ENCODE measurements at regions not wholly inside any gene's neighbourhood (a gene's known extent, or its start where the extent isn't known, plus 50 kb on each side); places are given as distances from the start of the nearest gene placed in this dataset.

DNA sequence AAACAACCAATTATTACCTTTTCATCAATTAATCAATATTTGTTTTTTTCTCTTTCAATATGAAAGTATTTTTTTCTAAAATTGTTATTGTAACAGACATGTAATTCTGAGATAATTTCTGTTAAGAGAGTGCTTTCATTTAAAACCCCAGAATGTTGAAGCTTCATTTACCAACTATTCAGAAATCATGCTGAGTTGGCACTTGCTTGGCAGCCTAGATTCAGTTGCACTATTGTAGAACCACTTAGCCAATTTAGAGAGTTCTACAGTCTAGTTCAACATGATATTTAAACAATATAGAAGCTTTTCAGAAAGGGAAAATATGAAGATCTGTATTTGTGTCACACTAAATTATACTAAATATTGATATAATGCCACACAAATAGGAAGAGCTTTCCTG, 56.1 kb upstream of the NKAIN2 start:
- H3K4me3 ChIP-seq, result no peak overlapping the region
- TF ChIP-seq, protein P1, sequence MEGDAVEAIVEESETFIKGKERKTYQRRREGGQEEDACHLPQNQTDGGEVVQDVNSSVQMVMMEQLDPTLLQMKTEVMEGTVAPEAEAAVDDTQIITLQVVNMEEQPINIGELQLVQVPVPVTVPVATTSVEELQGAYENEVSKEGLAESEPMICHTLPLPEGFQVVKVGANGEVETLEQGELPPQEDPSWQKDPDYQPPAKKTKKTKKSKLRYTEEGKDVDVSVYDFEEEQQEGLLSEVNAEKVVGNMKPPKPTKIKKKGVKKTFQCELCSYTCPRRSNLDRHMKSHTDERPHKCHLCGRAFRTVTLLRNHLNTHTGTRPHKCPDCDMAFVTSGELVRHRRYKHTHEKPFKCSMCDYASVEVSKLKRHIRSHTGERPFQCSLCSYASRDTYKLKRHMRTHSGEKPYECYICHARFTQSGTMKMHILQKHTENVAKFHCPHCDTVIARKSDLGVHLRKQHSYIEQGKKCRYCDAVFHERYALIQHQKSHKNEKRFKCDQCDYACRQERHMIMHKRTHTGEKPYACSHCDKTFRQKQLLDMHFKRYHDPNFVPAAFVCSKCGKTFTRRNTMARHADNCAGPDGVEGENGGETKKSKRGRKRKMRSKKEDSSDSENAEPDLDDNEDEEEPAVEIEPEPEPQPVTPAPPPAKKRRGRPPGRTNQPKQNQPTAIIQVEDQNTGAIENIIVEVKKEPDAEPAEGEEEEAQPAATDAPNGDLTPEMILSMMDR (IDR thresholded peaks at IDR 0.05), result no peak
- H3K27ac ChIP-seq, result no peak overlapping the region
- no peaks in the 10 kb centered on the region for H3K36me3 ChIP-seq
- ATAC-seq, result no peak
- DNase-seq, result no peak
- intact Hi-C loops (cut with DNase I), result no loop called here
- H3K9me3 ChIP-seq, result no peaks in the 10 kb centered on the region
- H3K27me3 ChIP-seq, result no peaks in the 10 kb centered on the region
- H3K4me1 ChIP-seq, result no peaks in the 10 kb centered on the region

DNA sequence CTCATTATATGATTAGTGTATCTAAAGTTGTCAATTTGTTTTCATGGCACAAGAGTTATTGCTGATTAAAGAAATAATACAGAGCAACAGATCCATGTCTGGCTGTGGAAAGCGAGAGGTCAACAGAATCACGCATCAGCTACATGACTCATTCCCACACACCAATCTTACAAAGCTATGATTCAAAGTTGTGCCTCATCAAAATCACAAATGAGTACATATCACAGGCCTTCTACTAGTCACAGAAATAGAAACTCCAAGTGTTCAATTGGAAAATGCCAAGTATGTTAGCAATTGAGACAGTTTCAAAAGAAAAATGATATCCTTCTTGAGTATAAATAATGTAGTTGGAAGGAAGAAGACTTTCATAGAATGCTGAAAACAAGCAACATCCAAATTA, 57.8 kb upstream of the NKAIN2 start:
- Histone ChIP-seq H3K9me3 (no peaks in the 10 kb centered on the region), H3K27ac (no peak overlapping the region), H3K4me3 (no peak overlapping the region), H3K27me3 (no peaks in the 10 kb centered on the region), H3K36me3 (no peaks in the 10 kb centered on the region), H3K4me1 (no peaks in the 10 kb centered on the region)
- TF ChIP-seq, protein P1 (IDR thresholded peaks at IDR 0.05), result no peak
- ATAC-seq, result peak in 1 of 8 donors; percentile 41
- no peak for DNase-seq
- 75 to 77% methylated on average over 2 of the region's 2 CpGs for WGBS, 2 donors
- intact Hi-C loops (cut with DNase I), result no loop called here

DNA sequence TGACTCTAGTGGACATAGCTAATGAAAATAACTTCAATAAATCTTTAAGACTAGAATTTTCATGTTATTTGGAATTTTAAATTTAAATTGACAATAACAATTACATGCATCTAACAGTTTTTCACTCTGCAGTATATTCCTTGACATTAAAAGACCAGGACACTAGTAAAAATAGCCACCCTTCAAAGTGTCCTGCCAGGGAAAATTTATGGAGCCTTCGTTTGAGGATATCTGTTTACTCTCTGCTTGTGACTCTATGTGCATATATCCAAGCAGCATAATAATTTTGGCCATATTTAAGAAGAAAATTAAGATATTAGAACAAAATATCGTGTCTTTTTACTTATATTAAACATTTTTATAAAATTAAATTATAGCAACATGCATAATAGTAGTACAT, 58.8 kb upstream of the NKAIN2 start:
- H3K27ac ChIP-seq, result no peak overlapping the region
- H3K9me3 ChIP-seq, result no peaks in the 10 kb centered on the region
- intact Hi-C loops (cut with DNase I), result no loop called here

DNA sequence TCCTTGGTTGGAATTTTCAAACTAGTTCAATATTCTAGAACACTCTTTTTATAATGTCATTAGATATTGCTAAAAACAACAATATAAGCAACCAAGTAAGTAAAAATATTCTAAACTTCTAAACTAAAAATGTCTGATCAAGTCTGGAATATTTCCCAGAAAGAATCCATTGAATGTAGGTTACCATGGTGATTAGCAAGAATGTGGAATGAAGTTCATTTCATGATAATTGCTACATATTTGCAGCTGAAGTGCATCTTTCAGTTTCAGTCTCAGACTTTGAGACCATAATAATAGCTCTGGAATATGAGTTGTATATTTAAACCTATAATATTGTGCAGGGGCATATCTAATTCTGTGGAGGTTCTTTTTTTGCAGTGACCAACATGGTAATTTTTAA, 61.0 kb upstream of the NKAIN2 start:
- TF ChIP-seq, protein P1 (IDR thresholded peaks at IDR 0.05), result no peak
- Histone ChIP-seq H3K36me3 (no peaks in the 10 kb centered on the region), H3K27me3 (no peaks in the 10 kb centered on the region), H3K27ac (no peak overlapping the region), H3K4me3 (no peak overlapping the region), H3K4me1 (no peaks in the 10 kb centered on the region), H3K9me3 (no peaks in the 10 kb centered on the region)
- no peak for DNase-seq
- no peak for ATAC-seq
- intact Hi-C loops (cut with DNase I), result no loop called here

More for the DNA sequence above, 58.8 kb upstream of the NKAIN2 start:
- Histone ChIP-seq H3K4me1 (no peaks in the 10 kb centered on the region), H3K27me3 (no peaks in the 10 kb centered on the region), H3K4me3 (no peak overlapping the region), H3K36me3 (no peaks in the 10 kb centered on the region)
- WGBS, 2 donors, result 53 to 59% methylated on average over 2 of the region's 2 CpGs
- TF ChIP-seq, protein P1 (IDR thresholded peaks at IDR 0.05), result no peak
- ATAC-seq (no peak), DNase-seq (no peak)

DNA sequence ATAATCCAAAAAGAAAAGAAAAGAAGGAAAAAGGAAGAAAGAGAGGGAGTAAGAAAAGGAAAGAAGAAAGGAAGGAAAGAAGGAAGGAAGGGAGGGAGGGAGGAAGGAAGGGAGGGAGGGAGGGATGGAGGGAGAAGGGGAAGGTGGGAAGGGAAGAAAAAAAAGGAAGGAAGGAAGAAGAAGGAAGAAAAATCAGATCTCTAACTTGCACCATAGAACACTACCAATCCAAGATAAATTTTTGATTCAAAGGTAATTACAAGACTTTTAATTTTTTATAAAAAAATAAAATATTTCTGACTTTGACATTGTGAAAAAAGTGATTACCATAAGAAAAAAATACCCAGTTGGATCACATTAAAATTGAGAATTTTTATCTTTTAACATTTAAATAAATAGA, 70.5 kb upstream of the NKAIN2 start:
- Histone ChIP-seq H3K27ac (no peak overlapping the region), H3K4me3 (no peak overlapping the region), H3K4me1 (no peaks in the 10 kb centered on the region), H3K27me3 (no peaks in the 10 kb centered on the region), H3K9me3 (peaks cover 0 to 4% (median 0%) of the 10 kb centered on the region in 11 donors), H3K36me3 (no peaks in the 10 kb centered on the region)
- TF ChIP-seq, protein P1 (IDR thresholded peaks at IDR 0.05), result no peak
- DNase-seq (no peak), ATAC-seq (no peak)
- intact Hi-C loops (cut with DNase I), result no loop called here

Data from heart right ventricle (tissue), 16 donors.